SK-N-MC (cell line): ENCODE measurements at regions not wholly inside any gene's neighbourhood (a gene's known extent, or its start where the extent isn't known, plus 50 kb on each side); places are given as distances from the start of the nearest gene placed in this dataset.

ENCODE experiments used
- DNase-seq: peaks from one replicate; pipeline ENCODE4 v3.0.0-alpha.2; 2011; ENCODE audit warnings: low read depth, low spot score
- H3K27ac ChIP-seq: fragments of 200-600 bp; sonication (generic); 2 replicates; pipeline ENCODE4 v1.5.1; 2016; ENCODE audit warnings: mixed run types
- H3K36me3 ChIP-seq: fragments of 200-600 bp; sonication (generic); 2 replicates; pipeline ENCODE4 v1.6.1; 2017; ENCODE audit warnings: antibody characterized with exemption, low read length, mixed read lengths; ENCODE audit not compliant: insufficient read depth
- H3K4me3 ChIP-seq: fragments of 200-600 bp; sonication (generic); 2 replicates; pipeline ENCODE4 v1.5.1; 2016
- H3K9ac ChIP-seq: fragments of 200-600 bp; sonication (generic); 2 replicates; pipeline ENCODE4 v1.8.0; 2017; ENCODE audit warnings: mixed run types, mixed read lengths; ENCODE audit not compliant: insufficient read length
- H3K9me3 ChIP-seq: fragments of 200-600 bp; sonication (generic); 2 replicates; pipeline ENCODE4 v1.6.1; 2017; ENCODE audit warnings: low read depth, mild to moderate bottlenecking, antibody characterized with exemption, low read length, moderate library complexity, mixed read lengths
- EZH2 ChIP-seq: fragments of 200-600 bp; sonication (generic); IDR thresholded peaks from one replicate; pipeline ENCODE4 v1.6.1; 2017; ENCODE audit warnings: antibody characterized with exemption
- FOXP2 ChIP-seq: optimal IDR thresholded peaks from 2 replicates; pipeline ENCODE3; 2011; ENCODE audit warnings: mild to moderate bottlenecking, moderate library complexity; ENCODE audit not compliant: insufficient read depth; ENCODE audit errors: extremely low read length, control extremely low read depth
- POLR2AphosphoS5 ChIP-seq: IDR thresholded peaks from 2 replicates; pipeline ENCODE4 v1.6.1; 2012; ENCODE audit warnings: mild to moderate bottlenecking, low read depth, low read length, borderline replicate concordance

DNA sequence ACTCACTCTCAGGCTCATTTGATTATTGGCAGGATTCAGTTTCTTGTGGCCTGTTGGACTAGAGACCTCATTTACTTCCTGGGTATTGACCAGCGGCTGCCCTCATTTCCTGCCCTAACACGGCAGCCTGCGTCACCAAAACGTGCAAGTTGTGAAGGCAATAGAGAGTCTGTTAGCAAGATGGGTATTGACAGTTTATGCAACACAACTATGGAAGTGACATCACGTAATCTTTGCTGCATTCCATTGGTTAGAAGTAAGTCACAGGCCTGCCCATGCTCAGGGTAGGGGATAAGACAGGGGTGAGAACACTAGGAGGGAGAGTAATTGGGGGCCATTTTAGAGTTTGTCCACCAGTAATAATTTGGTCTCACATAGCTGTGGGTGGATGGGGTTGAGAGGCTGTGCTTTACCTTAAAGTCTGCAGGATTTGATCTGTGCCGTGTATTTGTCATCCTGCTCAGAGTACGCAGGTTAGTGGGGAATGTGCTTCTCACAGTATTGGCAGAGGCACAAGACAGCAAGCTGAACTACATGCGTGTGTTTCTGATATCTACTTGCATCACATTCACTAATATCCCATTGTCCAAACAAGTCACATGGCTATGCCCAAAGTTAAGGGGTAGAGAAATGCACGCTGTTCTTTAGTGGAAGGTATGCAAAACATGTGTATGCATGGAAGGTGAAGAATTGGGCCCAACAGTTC lies 83.3 kb downstream of the EDEM1 start:
- no peak for TF ChIP-seq EZH2
- no peak for TF ChIP-seq POLR2AphosphoS5
- no peak for TF ChIP-seq FOXP2
- H3K9ac ChIP-seq, result no peak overlapping the region
- no peaks in the 10 kb centered on the region for H3K9me3 ChIP-seq
- DNase-seq, result no peak
- no peaks in the 10 kb centered on the region for H3K36me3 ChIP-seq
- no peak overlapping the region for H3K4me3 ChIP-seq
- H3K27ac ChIP-seq, result no peak overlapping the region

DNA sequence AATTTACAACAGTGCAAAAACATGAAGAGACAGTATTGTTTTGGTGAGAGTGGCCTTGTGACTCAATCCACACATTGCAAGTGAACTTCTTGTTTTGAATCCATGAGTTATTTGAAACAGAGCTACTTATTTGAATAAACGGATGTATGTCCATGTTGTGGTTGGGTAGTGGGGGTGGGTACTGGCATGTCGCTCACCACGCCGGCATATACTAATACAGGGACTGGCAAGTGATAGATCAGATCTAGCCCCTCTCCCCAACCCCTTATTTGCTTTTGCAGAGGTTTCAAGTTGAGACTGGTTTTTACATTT lies 83.8 kb downstream of the EDEM1 start:
- H3K9me3 ChIP-seq, result no peaks in the 10 kb centered on the region
- no peak for TF ChIP-seq POLR2AphosphoS5
- TF ChIP-seq FOXP2, result no peak
- TF ChIP-seq EZH2, result no peak
- no peak overlapping the region for H3K27ac ChIP-seq
- no peak for DNase-seq
- no peaks in the 10 kb centered on the region for H3K36me3 ChIP-seq
- H3K4me3 ChIP-seq, result no peak overlapping the region
- no peak overlapping the region for H3K9ac ChIP-seq

DNA sequence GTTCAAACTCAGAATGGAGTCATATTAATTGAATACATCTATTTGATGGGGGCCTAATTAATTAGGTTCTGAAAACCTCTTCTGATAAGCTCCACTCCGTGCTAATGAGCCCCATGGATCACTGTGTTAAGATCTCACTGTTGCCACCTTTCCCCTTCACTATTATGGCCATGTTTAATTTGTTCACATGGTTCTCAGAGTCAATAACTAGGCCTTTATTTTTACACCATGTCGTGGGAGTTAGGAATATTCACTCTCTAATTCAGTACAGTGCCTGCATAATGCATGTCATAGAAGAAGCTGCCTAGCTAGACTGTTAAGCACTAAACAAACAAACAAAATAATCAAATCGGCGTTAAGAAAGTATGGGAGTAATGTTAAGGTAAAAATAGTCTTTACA lies 84.9 kb downstream of the EDEM1 start:
- H3K9me3 ChIP-seq, result no peaks in the 10 kb centered on the region
- H3K27ac ChIP-seq, result no peak overlapping the region
- no peak overlapping the region for H3K9ac ChIP-seq
- no peaks in the 10 kb centered on the region for H3K36me3 ChIP-seq
- H3K4me3 ChIP-seq, result no peak overlapping the region
- DNase-seq, result no peak
- TF ChIP-seq EZH2, result no peak
- TF ChIP-seq POLR2AphosphoS5, result no peak
- no peak for TF ChIP-seq FOXP2

DNA sequence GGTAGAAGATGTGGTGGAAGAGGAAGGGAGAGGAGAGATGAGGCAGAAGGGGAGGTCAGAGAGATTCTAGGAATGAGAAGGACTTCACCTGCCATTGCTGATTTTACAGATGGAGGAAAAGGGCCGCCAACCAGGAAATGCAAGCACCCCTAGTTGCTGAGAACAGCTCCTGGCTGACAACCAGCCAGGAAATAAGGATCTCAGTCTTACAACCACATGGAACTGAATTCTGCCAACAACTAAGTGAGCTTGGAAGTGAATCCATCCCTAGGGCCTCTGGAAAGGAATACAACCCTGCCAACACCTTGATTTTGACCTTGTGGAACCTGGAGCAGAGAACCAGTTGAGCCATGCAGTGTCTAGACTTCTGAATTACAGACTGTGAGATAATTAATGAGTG lies 86.6 kb downstream of the EDEM1 start:
- Histone ChIP-seq H3K9ac (no peak overlapping the region), H3K4me3 (no peak overlapping the region), H3K36me3 (no peaks in the 10 kb centered on the region), H3K27ac (no peak overlapping the region), H3K9me3 (no peaks in the 10 kb centered on the region)
- TF ChIP-seq POLR2AphosphoS5 (no peak), FOXP2 (no peak)
- no peak for DNase-seq

DNA sequence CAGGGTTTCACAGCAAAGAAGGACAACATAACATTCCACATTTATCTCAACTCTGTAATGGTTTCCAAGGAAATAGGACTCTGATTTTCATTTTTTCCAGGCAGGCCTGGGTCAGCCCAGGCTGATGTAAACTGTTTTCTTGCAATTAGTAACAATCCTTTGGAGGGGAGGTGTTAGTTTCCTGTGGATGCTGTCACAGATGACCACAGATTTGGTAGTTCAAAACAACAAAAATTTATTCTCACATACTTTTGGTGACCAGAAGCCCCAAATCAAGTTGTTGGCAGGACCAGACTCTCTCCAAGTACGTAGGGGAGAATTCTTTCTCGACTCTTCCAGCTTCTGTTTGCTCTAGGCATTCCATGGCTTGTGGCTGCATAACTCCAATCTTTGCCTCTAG lies 88.0 kb downstream of the EDEM1 start:
- H3K36me3 ChIP-seq, result no peaks in the 10 kb centered on the region

DNA sequence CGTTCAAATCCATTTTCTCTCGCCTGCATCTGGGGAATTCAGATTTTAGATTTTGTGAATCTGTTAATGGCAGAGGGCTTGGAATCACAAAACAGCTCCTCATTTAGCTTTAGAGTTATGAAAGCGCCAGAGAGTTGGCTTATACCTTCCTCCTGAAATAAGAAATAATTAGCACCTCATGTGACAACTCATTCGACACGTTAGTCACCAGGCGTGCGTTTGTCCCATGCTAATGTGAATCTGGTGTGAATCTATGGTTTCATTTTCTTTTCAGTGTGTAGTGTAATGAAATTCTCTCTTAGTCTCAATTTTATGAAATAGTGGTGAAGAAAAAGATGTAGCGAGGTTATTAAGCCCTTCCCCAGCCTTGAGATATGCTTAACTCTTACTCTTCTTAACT lies 89.4 kb downstream of the EDEM1 start:
- TF ChIP-seq POLR2AphosphoS5 (no peak), EZH2 (no peak), FOXP2 (no peak)
- H3K4me3 ChIP-seq, result no peak overlapping the region
- no peaks in the 10 kb centered on the region for H3K9me3 ChIP-seq
- H3K9ac ChIP-seq, result no peak overlapping the region
- H3K36me3 ChIP-seq, result no peaks in the 10 kb centered on the region
- no peak overlapping the region for H3K27ac ChIP-seq
- DNase-seq, result no peak

More for the DNA sequence above, 88.0 kb downstream of the EDEM1 start:
- TF ChIP-seq EZH2, result no peak
- no peak for TF ChIP-seq FOXP2
- TF ChIP-seq POLR2AphosphoS5, result no peak
- Histone ChIP-seq H3K9ac (no peak overlapping the region), H3K4me3 (no peak overlapping the region), H3K27ac (no peak overlapping the region), H3K9me3 (no peaks in the 10 kb centered on the region)
- DNase-seq, result no peak

DNA sequence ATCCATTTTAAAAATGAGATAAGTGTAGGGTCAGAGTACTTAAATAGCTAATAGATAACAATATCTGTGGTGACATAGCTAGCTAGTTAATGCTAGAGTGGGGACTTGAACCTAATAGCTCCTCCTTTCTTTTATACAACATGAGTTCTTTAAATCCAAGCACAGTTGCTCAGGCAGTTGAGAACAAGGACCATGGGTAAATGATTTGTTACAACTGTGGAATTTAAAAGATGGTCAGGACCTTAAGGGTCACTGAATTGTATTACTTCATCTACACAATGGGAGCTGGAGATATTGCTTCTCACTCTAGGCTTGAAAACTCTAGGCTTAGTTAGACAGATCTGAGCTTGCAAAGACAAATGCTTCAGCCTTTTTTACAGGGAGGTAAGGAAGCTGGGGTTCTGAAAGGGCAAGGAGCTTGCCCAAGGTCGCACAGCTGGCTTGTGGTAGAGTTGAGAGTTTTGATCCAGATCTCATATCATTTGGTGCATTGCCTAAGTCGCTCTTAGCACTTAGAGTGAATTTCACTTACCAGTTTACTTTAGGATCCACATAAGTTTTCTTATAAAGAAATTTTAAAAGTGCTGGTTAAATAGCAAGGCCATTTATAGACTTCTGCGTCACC lies 90.2 kb downstream of the EDEM1 start:
- H3K27ac ChIP-seq, result no peak overlapping the region
- no peak for DNase-seq
- TF ChIP-seq POLR2AphosphoS5, result no peak
- no peak for TF ChIP-seq EZH2
- no peak for TF ChIP-seq FOXP2
- H3K4me3 ChIP-seq, result no peak overlapping the region
- no peaks in the 10 kb centered on the region for H3K9me3 ChIP-seq
- H3K9ac ChIP-seq, result no peak overlapping the region
- no peaks in the 10 kb centered on the region for H3K36me3 ChIP-seq

DNA sequence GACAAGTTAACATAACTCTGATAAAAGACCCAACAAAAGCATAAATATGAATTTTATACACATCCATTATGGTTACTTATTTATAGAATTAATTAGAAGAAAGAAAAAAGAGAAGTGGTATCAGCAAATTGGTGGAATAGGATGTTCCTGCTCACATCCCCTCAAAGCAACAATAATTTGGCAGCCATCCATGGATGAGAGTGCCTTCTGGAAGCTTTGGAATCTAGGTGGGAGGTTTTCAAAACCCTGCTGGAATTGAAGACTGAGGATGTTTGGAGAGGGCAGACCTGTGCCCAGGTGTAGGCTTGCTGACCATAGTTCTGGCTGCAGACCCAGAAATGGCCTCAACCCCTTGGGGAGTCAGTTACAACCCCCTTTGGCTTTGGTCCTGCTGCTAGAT lies 91.2 kb downstream of the EDEM1 start:
- Histone ChIP-seq H3K36me3 (no peaks in the 10 kb centered on the region), H3K27ac (no peak overlapping the region), H3K9me3 (no peaks in the 10 kb centered on the region), H3K9ac (no peak overlapping the region), H3K4me3 (no peak overlapping the region)
- no peak for DNase-seq
- no peak for TF ChIP-seq EZH2
- TF ChIP-seq POLR2AphosphoS5, result no peak
- TF ChIP-seq FOXP2, result no peak

DNA sequence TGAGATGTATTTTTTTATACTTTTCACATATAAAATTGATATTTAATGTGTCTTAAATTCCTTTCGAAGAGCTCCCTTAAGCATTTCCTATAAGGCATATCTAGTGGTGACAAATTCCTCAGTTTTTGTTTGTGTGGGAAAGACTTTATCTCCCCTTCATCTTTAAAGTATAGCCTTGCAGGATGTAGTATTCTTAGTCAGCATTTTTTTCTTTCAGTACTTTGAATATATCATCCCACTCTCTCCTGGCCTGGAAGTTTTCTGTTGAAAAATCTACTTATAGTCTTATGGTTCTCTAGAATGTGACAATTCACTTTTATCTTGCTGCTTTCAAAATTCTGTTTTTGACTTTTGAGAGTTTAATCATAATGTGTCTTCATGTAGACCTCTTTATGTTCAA lies 95.2 kb downstream of the EDEM1 start:
- H3K4me3 ChIP-seq, result no peak overlapping the region
- no peak overlapping the region for H3K27ac ChIP-seq
- no peaks in the 10 kb centered on the region for H3K9me3 ChIP-seq
- H3K9ac ChIP-seq, result no peak overlapping the region
- DNase-seq, result peak; percentile 14
- no peak for TF ChIP-seq EZH2
- TF ChIP-seq POLR2AphosphoS5, result no peak
- TF ChIP-seq FOXP2, result no peak
- no peaks in the 10 kb centered on the region for H3K36me3 ChIP-seq
